ENCODE measurements at regions not wholly inside any gene's neighbourhood (a gene's known extent, or its start where the extent isn't known, plus 50 kb on each side); places are given as distances from the start of the nearest gene placed in this dataset.

DNA sequence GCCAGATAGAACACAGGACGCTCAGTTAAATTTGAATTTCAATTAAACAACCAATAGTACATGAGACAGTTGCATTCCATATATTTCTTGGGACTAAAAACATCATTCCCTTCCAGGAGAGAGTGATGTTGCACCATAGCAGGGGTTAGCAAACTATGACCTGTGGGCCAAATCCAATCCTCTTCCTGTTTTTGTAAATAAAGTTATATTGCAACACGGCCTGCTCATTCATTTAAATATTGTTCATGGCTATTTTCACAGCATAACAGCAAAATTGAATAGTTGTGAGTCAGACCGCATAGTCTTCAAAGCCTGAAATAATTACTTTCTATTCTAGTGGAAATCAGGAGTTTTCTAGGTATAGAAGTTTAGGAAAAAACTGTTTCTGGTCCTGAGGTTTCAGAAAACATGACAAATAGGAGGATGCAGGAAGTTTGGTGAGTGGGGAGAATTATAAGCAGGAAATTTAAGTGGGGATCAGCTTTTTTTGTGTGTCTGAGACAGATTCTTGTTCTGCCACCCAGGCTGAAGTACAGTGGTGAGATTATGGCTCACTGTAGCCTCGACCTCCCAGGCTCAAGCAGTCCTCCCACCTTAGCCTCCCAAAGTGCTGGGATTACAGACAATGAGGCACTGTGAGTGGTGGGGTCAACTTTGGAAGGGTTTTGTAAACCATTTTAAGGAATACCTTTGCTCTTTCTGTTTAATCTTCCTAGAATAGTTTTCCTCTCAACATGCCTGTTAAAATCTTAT lies 131.5 kb downstream of the SOCS6 start:
- TF ChIP-seq EP300 (IDR thresholded peaks at IDR 0.05; ENCODE audit: borderline replicate concordance) = no peak
- TF ChIP-seq YY1 (IDR thresholded peaks at IDR 0.05; ENCODE audit: low read depth) = no peak
- no peak for TF ChIP-seq TAF1 (IDR thresholded peaks at IDR 0.05; ENCODE audit: low read depth)
- TF ChIP-seq TCF12 (IDR thresholded peaks at IDR 0.05; ENCODE audit: low read depth) = no peak
- TF ChIP-seq RAD21 (IDR thresholded peaks at IDR 0.05; ENCODE audit: low read depth) = no peak
- no peak for TF ChIP-seq FOXM1 (IDR thresholded peaks at IDR 0.05; ENCODE audit: borderline replicate concordance, low read depth)

Data from Ishikawa (cell line).